Astrocyte (in vitro differentiated cells and primary cell): ENCODE measurements at regions not wholly inside any gene's neighbourhood (a gene's known extent, or its start where the extent isn't known, plus 50 kb on each side); places are given as distances from the start of the nearest gene placed in this dataset.

Experiments used
- EZH2 ChIP-seq: IDR thresholded peaks from 2 replicates; pipeline ENCODE4 v1.6.1; 2012; ENCODE audit warnings: mild to moderate bottlenecking, low read length, inconsistent platforms; ENCODE audit not compliant: insufficient read depth
- TF ChIP-seq, protein P1 (sequence below): IDR thresholded peaks from 2 replicates; pipeline ENCODE4 v1.5.1; 2011; ENCODE audit warnings: low read depth, mild to moderate bottlenecking, inconsistent platforms, low read length, moderate library complexity; ENCODE audit not compliant: insufficient read depth

- TF ChIP-seq, protein P1, sequence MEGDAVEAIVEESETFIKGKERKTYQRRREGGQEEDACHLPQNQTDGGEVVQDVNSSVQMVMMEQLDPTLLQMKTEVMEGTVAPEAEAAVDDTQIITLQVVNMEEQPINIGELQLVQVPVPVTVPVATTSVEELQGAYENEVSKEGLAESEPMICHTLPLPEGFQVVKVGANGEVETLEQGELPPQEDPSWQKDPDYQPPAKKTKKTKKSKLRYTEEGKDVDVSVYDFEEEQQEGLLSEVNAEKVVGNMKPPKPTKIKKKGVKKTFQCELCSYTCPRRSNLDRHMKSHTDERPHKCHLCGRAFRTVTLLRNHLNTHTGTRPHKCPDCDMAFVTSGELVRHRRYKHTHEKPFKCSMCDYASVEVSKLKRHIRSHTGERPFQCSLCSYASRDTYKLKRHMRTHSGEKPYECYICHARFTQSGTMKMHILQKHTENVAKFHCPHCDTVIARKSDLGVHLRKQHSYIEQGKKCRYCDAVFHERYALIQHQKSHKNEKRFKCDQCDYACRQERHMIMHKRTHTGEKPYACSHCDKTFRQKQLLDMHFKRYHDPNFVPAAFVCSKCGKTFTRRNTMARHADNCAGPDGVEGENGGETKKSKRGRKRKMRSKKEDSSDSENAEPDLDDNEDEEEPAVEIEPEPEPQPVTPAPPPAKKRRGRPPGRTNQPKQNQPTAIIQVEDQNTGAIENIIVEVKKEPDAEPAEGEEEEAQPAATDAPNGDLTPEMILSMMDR, result no peak
- no peak for TF ChIP-seq EZH2
These were observed 129.7 kb upstream of the MYLIP start for GRCh38 chr6:15999201-15999600.
